OCI-LY3 (cell line): ENCODE measurements at regions not wholly inside any gene's neighbourhood (a gene's known extent, or its start where the extent isn't known, plus 50 kb on each side); places are given as distances from the start of the nearest gene placed in this dataset.

Source experiments
- H2AFZ ChIP-seq: fragments of 200-600, 300-600 bp; shearing (Covaris generic); 2 replicates; pipeline ENCODE4 v1.6.0; 2014; ENCODE audit warnings: antibody characterized with exemption, low read depth, low read length
- H3K27ac ChIP-seq: fragments of 200-600, 300-600 bp; sonication (generic); 2 replicates; pipeline ENCODE4 v1.5.1; 2014; ENCODE audit warnings: mild to moderate bottlenecking, low read length, moderate library complexity, mixed read lengths
- H3K27me3 ChIP-seq: fragments of 200-600, 300-600 bp; sonication (generic); 2 replicates; pipeline ENCODE4 v1.6.1; 2014; ENCODE audit warnings: low read depth, low read length, mixed read lengths
- H3K36me3 ChIP-seq: fragments of 200-600, 300-600 bp; sonication (generic); replicated peaks from 2 replicates; pipeline ENCODE3; 2014; ENCODE audit warnings: low read depth, low read length, mixed read lengths
- H3K4me1 ChIP-seq: fragments of 300-600, 200-600 bp; sonication (generic); 2 replicates; pipeline ENCODE4 v1.6.1; 2014; ENCODE audit warnings: low read length, mixed read lengths
- H3K4me2 ChIP-seq: fragments of 200-600, 300-600 bp; sonication (generic); 2 replicates; pipeline ENCODE4 v1.6.1; 2014; ENCODE audit warnings: low read length, mixed read lengths
- H3K4me3 ChIP-seq: fragments of 300-600, 200-600 bp; sonication (generic); 2 replicates; pipeline ENCODE4 v1.5.1; 2014; ENCODE audit warnings: antibody characterized with exemption, mild to moderate bottlenecking, low read length, moderate library complexity
- H3K79me2 ChIP-seq: fragments of 300-600, 200-600 bp; shearing (Covaris generic); 2 replicates; pipeline ENCODE4 v1.6.1; 2014; ENCODE audit warnings: mild to moderate bottlenecking, low read length, mixed read lengths
- H3K9ac ChIP-seq: fragments of 300-600, 200-600 bp; shearing (Covaris generic); 2 replicates; pipeline ENCODE4 v1.6.0; 2014; ENCODE audit warnings: mild to moderate bottlenecking, low read length, moderate library complexity
- H3K9me3 ChIP-seq: fragments of 200-600, 300-600 bp; shearing (Covaris generic); 2 replicates; pipeline ENCODE4 v1.6.1; 2014; ENCODE audit warnings: low read length, mixed read lengths; ENCODE audit not compliant: insufficient read depth
- H4K20me1 ChIP-seq: fragments of 200-600, 300-600 bp; sonication (generic); 2 replicates; pipeline ENCODE4 v1.6.1; 2016; ENCODE audit warnings: low read length, mixed read lengths; ENCODE audit not compliant: insufficient read depth
- EZH2phosphoT487 ChIP-seq: fragments of 200-600 bp; shearing (Covaris generic); IDR thresholded peaks from 2 replicates; pipeline ENCODE4 v1.6.1; 2018; ENCODE audit warnings: antibody characterized with exemption, mixed run types, low read depth
- TF ChIP-seq, protein P1 (sequence below): fragments of 200-600, 300-600 bp; sonication (generic); IDR thresholded peaks from 2 replicates; pipeline ENCODE4 v1.5.1; 2014; ENCODE audit warnings: antibody characterized with exemption, low read length, low read depth

- no peaks in the 10 kb centered on the region for H4K20me1 ChIP-seq
- H3K27me3 ChIP-seq = no peaks in the 10 kb centered on the region
- no peak overlapping the region for H3K4me3 ChIP-seq
- no peaks in the 10 kb centered on the region for H3K9me3 ChIP-seq
- H3K36me3 ChIP-seq = no peaks in the 10 kb centered on the region
- H3K4me1 ChIP-seq = no peaks in the 10 kb centered on the region
- H2AFZ ChIP-seq = no peak overlapping the region
- H3K79me2 ChIP-seq = no peaks in the 10 kb centered on the region
- no peak overlapping the region for H3K9ac ChIP-seq
- H3K27ac ChIP-seq = no peak overlapping the region
- no peak overlapping the region for H3K4me2 ChIP-seq
- no peak for TF ChIP-seq EZH2phosphoT487
- TF ChIP-seq, protein P1, sequence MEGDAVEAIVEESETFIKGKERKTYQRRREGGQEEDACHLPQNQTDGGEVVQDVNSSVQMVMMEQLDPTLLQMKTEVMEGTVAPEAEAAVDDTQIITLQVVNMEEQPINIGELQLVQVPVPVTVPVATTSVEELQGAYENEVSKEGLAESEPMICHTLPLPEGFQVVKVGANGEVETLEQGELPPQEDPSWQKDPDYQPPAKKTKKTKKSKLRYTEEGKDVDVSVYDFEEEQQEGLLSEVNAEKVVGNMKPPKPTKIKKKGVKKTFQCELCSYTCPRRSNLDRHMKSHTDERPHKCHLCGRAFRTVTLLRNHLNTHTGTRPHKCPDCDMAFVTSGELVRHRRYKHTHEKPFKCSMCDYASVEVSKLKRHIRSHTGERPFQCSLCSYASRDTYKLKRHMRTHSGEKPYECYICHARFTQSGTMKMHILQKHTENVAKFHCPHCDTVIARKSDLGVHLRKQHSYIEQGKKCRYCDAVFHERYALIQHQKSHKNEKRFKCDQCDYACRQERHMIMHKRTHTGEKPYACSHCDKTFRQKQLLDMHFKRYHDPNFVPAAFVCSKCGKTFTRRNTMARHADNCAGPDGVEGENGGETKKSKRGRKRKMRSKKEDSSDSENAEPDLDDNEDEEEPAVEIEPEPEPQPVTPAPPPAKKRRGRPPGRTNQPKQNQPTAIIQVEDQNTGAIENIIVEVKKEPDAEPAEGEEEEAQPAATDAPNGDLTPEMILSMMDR = no peak
Measured at GRCh38 chr6:145498425-145498824, 236.9 kb downstream of the EPM2A start.

GRCh38 chr6:145502416-145502815 lies 232.9 kb downstream of the EPM2A start:
- no peaks in the 10 kb centered on the region for H3K36me3 ChIP-seq
- H2AFZ ChIP-seq = no peak overlapping the region
- TF ChIP-seq, protein P1 = no peak
- TF ChIP-seq EZH2phosphoT487 = no peak

GRCh38 chr6:145506136-145506535 lies 229.2 kb downstream of the EPM2A start:
- Histone ChIP-seq H3K4me3 (no peak overlapping the region), H3K79me2 (no peaks in the 10 kb centered on the region), H2AFZ (no peak overlapping the region), H3K9me3 (no peaks in the 10 kb centered on the region), H3K27me3 (no peaks in the 10 kb centered on the region), H3K4me1 (no peaks in the 10 kb centered on the region), H3K27ac (no peak overlapping the region), H3K4me2 (no peak overlapping the region), H3K36me3 (no peaks in the 10 kb centered on the region), H3K9ac (no peak overlapping the region), H4K20me1 (no peaks in the 10 kb centered on the region)
- TF ChIP-seq EZH2phosphoT487 = no peak
- TF ChIP-seq, protein P1 = no peak

More at GRCh38 chr6:145502416-145502815, 232.9 kb downstream of the EPM2A start:
- H3K4me2 ChIP-seq = no peak overlapping the region
- no peak overlapping the region for H3K27ac ChIP-seq
- H3K27me3 ChIP-seq = no peaks in the 10 kb centered on the region
- H3K4me3 ChIP-seq = no peak overlapping the region
- H4K20me1 ChIP-seq = no peaks in the 10 kb centered on the region
- H3K9me3 ChIP-seq = no peaks in the 10 kb centered on the region
- no peak overlapping the region for H3K9ac ChIP-seq
- H3K79me2 ChIP-seq = no peaks in the 10 kb centered on the region
- H3K4me1 ChIP-seq = no peaks in the 10 kb centered on the region

DNA sequence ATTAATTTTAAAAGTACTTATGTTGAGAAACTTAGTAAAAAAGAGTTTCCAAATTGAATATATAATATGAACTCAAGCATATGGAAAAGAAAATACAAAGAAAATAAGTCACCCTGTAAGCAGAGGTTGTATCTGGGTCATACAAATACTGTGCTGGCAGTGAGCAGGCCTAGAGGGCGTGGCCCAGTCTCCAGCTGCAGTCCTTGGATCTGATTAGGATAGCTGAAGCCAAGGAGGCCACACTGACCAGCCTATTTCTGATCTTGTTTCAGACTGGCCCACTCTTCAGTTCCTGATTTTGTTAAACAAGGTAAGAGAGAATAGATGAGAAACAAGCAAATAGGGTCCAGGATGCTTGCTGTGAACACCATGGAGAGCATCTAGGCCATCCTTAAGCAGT lies 228.8 kb downstream of the EPM2A start:
- H3K27ac ChIP-seq = no peak overlapping the region
- no peaks in the 10 kb centered on the region for H3K27me3 ChIP-seq
- no peaks in the 10 kb centered on the region for H3K36me3 ChIP-seq
- no peak overlapping the region for H3K9ac ChIP-seq
- no peak overlapping the region for H3K4me2 ChIP-seq
- H3K4me3 ChIP-seq = no peak overlapping the region
- H3K9me3 ChIP-seq = no peaks in the 10 kb centered on the region
- TF ChIP-seq EZH2phosphoT487 = no peak
- TF ChIP-seq, protein P1 = no peak
- H3K4me1 ChIP-seq = no peaks in the 10 kb centered on the region
- H2AFZ ChIP-seq = no peak overlapping the region
- no peaks in the 10 kb centered on the region for H3K79me2 ChIP-seq
- H4K20me1 ChIP-seq = no peaks in the 10 kb centered on the region
